GDM1 (cell line): ENCODE measurements at regions not wholly inside any gene's neighbourhood (a gene's known extent, or its start where the extent isn't known, plus 50 kb on each side); places are given as distances from the start of the nearest gene placed in this dataset.

Experiments used
- DNase-seq: peaks from one replicate; lab custom pipeline; 2025; lab: John Stamatoyannopoulos, UW

GRCh38 chr12:59230334-59230733 lies 310.0 kb upstream of the LRIG3 start:
- DNase-seq = no peak

DNA sequence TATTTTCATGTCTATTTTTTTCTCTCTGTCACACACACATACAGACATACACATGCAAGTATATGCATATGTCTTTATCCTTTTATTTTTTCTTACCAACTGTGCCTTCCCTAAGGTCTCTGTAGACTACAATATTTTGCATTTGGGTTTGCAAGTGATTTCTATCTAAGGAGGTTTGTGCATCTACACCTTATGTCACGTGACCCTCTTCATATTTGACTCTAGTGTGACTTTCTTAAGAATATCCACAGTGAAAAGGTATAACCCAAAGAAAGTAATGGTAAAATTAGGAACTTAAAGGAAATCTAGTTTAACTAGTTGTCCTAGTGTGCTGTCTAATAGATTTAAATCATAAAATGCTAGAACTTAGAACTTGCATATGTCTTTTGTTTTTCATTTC lies 298.8 kb upstream of the LRIG3 start:
- no peak for DNase-seq

DNA sequence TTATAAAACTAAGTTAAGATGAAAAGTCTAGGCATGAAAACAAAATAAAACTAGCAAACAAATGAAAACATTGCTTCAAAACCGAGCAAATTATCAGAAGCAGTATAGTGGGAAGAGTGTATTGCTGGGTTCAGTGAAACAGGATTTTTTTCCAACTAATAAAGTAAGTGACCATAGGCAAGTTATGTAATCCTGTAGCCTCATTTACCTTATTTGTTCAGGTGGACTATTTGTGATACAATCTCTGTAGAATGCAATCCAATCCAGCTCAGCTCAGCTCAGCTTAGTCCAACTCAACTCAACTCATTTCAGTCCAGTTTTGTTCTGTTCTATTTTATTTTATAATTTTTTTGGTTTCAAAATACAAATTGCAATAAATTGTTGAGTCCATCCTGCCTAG lies 276.7 kb upstream of the LRIG3 start:
- no peak for DNase-seq

DNA sequence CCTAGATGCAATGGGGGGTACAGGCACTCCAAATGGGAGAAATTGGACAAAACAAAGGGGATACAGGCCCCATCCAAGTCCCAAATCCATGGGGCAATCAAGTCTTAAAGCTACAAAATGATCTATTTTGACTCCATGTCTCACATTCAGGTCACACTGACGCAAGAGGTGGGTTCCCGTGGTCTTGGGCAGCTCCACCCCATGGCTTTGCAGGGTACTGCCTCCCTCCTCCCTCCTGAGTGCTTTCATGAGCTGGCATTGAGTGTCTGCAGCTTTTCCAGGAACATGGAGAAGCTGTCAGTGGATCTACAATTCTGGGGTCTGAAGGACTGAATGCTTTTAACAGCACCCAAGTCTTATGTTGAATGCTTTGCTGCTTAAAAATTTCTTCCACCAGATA lies 274.5 kb upstream of the LRIG3 start:
- no peak for DNase-seq

GRCh38 chr12:59193476-59194050 lies 273.3 kb upstream of the LRIG3 start:
- no peak for DNase-seq

- DNase-seq = no peak
These were observed 271.1 kb upstream of the LRIG3 start for GRCh38 chr12:59191372-59191771.

- no peak for DNase-seq
These were observed 266.1 kb upstream of the LRIG3 start for GRCh38 chr12:59186451-59186850.

DNA sequence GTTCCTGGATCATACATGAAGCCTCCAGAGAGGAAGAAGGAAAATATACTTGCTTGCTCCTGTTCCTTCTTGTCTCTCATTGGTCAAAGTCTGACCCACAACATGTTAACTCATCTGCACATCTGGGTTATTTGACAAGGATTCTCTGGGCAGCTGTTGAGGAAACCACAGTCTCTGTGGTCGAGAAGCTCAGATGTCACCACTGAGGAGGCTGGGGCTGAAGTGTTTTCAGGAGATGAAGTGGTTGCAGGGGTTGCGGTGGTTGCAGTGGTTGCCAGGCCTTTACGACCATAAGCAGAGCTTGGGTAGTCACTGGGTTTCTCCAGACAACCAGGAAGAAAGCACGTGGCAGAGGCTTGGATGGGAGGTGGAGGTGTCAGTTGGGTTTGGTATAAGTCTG lies 265.0 kb upstream of the LRIG3 start:
- DNase-seq = no peak

- DNase-seq = no peak
These were observed 262.6 kb upstream of the LRIG3 start for GRCh38 chr12:59182658-59183455.

- DNase-seq = no peak
These were observed 261.9 kb upstream of the LRIG3 start for GRCh38 chr12:59182191-59182590.

DNA sequence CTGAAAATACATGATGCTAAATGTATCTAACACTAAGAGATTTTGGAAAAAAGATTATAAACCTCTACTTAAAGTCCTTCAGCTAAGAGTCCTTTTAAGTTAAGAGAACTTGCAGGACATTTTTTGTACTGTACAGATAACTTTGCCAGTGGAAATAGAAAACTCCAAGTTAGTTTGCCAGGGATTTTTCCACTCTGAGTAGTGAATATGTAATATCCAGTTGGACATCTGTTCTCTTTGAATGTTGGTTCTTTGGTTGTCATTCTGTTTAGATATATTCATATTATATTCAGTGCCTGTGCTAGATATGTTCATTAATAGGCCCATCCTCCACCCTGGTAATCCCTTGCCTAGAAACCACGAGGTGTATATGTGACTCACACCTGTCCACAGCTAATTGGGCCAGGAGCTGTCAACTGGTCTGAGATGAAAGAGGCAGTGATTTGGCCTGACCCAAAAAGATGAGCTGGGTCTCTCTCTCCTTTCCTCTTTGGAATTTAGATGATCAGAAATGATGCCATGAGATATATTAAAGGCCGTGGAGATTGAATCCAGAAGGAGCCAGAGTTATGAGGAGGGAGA lies 261.0 kb upstream of the LRIG3 start:
- no peak for DNase-seq

DNA sequence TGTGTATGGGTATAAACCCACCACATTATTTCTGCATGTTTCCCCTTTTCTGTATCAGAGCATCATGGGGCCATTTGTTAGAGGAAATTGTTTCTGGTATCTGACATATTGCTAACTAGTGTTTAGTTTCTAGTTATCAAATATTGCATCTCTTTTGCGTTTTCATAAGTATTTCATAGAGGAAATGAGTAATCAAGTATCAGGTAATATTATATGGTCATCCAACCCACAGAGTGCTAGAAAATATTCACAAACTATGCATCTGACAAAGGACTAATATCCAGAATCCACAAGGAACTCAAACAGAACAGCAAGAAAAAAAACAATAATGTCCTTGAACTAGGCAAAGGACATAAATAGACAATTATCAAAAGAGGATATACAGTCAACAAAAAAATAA lies 258.9 kb upstream of the LRIG3 start:
- no peak for DNase-seq

DNA sequence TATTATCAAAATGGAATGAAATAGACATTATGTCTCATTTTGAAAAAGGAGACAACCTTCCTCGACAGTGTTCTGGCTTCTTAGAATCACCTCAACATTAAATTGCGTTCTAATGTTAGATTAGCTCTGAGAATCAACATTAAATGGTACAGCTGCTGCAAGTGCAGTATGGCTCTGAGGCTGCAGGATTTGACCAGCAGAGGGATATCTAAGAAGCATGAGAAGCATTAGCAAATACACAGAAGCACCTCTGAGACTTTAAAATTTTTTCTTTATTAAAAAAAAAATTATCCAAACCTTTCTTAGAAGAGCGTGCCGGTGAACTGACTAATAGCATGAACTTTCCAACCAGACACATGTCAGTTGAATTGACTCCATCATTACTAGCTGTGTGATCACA lies 253.4 kb upstream of the LRIG3 start:
- no peak for DNase-seq

DNA sequence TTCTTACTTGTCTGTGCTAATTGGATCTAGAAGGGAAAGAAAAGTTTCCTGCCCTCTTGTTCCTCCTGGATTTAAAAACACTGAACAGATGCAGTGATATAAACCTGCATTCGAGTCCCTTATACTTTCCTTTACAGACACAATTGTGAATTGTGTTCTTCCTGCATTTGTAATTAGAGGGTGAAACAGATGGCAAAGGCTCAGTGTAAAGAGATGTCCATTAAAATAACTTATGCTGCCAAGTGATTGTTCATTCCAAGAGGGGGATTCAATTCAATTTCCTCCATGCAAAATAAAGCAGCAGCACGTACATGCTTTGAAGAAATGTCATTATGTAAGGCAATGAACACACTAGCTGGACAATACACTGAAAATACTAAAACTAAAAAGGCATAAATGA lies 248.3 kb upstream of the LRIG3 start:
- DNase-seq = no peak

GRCh38 chr12:59166457-59166856 lies 246.2 kb upstream of the LRIG3 start:
- DNase-seq = no peak

GRCh38 chr12:59164991-59165718 lies 244.9 kb upstream of the LRIG3 start:
- no peak for DNase-seq

GRCh38 chr12:59164226-59164625 lies 243.9 kb upstream of the LRIG3 start:
- DNase-seq = no peak

DNA sequence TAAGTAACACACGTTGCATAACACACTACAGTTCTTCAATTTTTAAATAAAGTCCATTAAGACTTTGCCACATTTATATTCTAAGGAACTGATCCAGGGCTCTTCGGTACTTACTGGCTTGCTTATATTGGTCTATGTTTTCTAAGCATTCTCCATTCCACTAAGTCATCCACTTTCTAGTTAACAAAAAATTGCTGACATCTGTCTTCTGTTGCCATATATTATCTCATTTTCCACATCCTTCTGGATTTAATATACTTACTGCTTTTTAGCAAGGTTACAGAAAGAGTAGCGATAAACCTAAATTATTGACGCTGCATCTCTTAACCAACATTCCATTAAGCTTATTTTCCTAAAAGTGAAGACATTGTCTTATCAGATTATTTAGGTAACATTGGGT lies 238.4 kb upstream of the LRIG3 start:
- DNase-seq = no peak

GRCh38 chr12:59158066-59158465 lies 237.8 kb upstream of the LRIG3 start:
- DNase-seq = no peak

DNA sequence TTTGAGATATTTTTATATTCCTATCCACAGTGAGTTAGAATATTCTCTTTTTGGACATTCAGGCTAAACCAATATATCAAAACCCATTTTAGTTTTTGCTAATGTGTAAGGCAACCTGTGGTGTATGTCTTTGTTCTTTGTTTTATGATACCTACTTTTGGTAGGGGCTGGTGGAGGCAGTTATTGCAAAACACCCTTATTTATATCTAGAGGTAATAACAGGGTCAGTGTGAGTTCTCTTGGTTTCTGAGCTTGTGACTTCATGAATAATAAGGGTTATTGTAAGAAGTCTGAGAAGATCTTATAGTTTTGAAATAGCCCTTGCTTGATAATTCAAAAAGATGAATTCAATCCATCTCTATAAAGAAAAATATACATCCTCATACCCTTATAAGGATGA lies 235.1 kb upstream of the LRIG3 start:
- no peak for DNase-seq

DNA sequence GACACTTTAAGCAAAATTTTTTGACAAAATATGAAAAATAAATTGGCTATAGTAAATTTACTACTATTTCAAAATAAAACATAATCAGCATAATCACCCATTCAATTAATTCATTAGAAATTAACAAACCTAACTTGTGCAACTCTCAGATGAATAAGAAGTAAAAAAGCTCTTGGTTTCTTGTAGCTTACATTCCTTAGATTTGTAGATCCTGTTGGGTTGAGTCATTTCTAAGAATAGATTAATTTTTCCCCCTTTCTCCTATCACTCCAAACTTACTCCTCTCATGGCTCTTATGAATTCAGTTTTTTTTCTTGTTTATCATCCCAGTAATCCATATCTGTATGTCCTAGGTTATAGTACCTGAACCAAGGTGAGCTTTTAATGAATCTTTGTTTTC lies 230.9 kb upstream of the LRIG3 start:
- no peak for DNase-seq

- peak; percentile 3 for DNase-seq
These were observed 229.8 kb upstream of the LRIG3 start for GRCh38 chr12:59149995-59150642.
